H9 (cell line): ENCODE measurements at regions not wholly inside any gene's neighbourhood (a gene's known extent, or its start where the extent isn't known, plus 50 kb on each side); places are given as distances from the start of the nearest gene placed in this dataset.

ENCODE experiments used
- DNase-seq: peaks from one replicate; pipeline ENCODE4 v3.0.0-alpha.2; 2017
- H2AFZ ChIP-seq: one replicate; pipeline ENCODE4 v1.6.1; 2013; ENCODE audit warnings: mild to moderate bottlenecking, low read length, control low read depth, moderate library complexity
- H2AK5ac ChIP-seq: 2 replicates; pipeline ENCODE4 v1.6.1; 2013; ENCODE audit warnings: low read length, control low read depth, mixed read lengths; ENCODE audit not compliant: insufficient read length
- H2BK120ac ChIP-seq: one replicate; pipeline ENCODE4 v1.6.1; 2013; ENCODE audit warnings: low read depth, mild to moderate bottlenecking, low read length, control low read depth, inconsistent platforms; ENCODE audit not compliant: poor library complexity, severe bottlenecking
- H2BK12ac ChIP-seq: 2 replicates; pipeline ENCODE4 v1.6.1; 2013; ENCODE audit warnings: low read length, control low read depth, mixed read lengths, low read depth; ENCODE audit not compliant: insufficient read length
- H2BK15ac ChIP-seq: 2 replicates; pipeline ENCODE4 v1.6.1; 2013; ENCODE audit warnings: low read depth, low read length, control low read depth
- H2BK20ac ChIP-seq: one replicate; pipeline ENCODE4 v1.6.1; 2013; ENCODE audit warnings: low read depth, mild to moderate bottlenecking, low read length, control low read depth, inconsistent platforms; ENCODE audit not compliant: poor library complexity, severe bottlenecking
- H2BK5ac ChIP-seq: 2 replicates; pipeline ENCODE4 v1.6.1; 2013; ENCODE audit warnings: low read length, control low read depth, mixed read lengths; ENCODE audit not compliant: insufficient read length
- H3K14ac ChIP-seq: 2 replicates; pipeline ENCODE4 v1.6.1; 2013; ENCODE audit warnings: low read length, control low read depth; ENCODE audit not compliant: insufficient read depth
- H3K18ac ChIP-seq: 2 replicates; pipeline ENCODE4 v1.6.1; 2013; ENCODE audit warnings: low read depth, mild to moderate bottlenecking, mixed read lengths, low read length, control low read depth; ENCODE audit not compliant: insufficient read length
- H3K23ac ChIP-seq: 2 replicates; pipeline ENCODE4 v1.6.1; 2013; ENCODE audit warnings: low read length, control low read depth, mixed read lengths, low read depth; ENCODE audit not compliant: insufficient read length
- H3K23me2 ChIP-seq: 2 replicates; pipeline ENCODE4 v1.6.1; 2013; ENCODE audit warnings: low read depth, mild to moderate bottlenecking, mixed read lengths, low read length, control low read depth; ENCODE audit not compliant: insufficient read length, poor library complexity, severe bottlenecking
- H3K27ac ChIP-seq: 2 replicates; pipeline ENCODE4 v1.5.1; 2013; ENCODE audit warnings: low read length, control low read depth, mixed read lengths, low read depth; ENCODE audit not compliant: insufficient read length
- H3K27me3 ChIP-seq: 2 replicates; pipeline ENCODE4 v1.6.1; 2013; ENCODE audit warnings: low read length, control low read depth, inconsistent platforms; ENCODE audit not compliant: insufficient read depth
- H3K4ac ChIP-seq: 2 replicates; pipeline ENCODE4 v1.6.1; 2013; ENCODE audit warnings: low read depth, mild to moderate bottlenecking, control low read depth, inconsistent platforms, low read length, moderate library complexity
- H3K4me1 ChIP-seq: 2 replicates; pipeline ENCODE4 v1.6.1; 2013; ENCODE audit warnings: low read length, control low read depth, inconsistent platforms; ENCODE audit not compliant: insufficient read depth
- H3K4me2 ChIP-seq: 2 replicates; pipeline ENCODE4 v1.6.1; 2013; ENCODE audit warnings: low read length, control low read depth, mixed read lengths; ENCODE audit not compliant: insufficient read length, insufficient read depth
- H3K56ac ChIP-seq: 2 replicates; pipeline ENCODE4 v1.6.1; 2013; ENCODE audit warnings: low read depth, mild to moderate bottlenecking, mixed read lengths, low read length, control low read depth; ENCODE audit not compliant: insufficient read length
- H3K79me1 ChIP-seq: 2 replicates; pipeline ENCODE4 v1.6.1; 2013; ENCODE audit warnings: low read depth, mild to moderate bottlenecking, moderate library complexity, low read length, control low read depth, inconsistent platforms; ENCODE audit not compliant: insufficient read depth, poor library complexity, severe bottlenecking
- H3K79me2 ChIP-seq: 2 replicates; pipeline ENCODE4 v1.6.1; 2013; ENCODE audit warnings: low read length, control low read depth, inconsistent platforms; ENCODE audit not compliant: insufficient read depth
- H3K9ac ChIP-seq: 2 replicates; pipeline ENCODE4 v1.6.1; 2013; ENCODE audit warnings: low read length, control low read depth, mixed read lengths; ENCODE audit not compliant: insufficient read length; ENCODE audit errors: extremely low read depth
- H3K9me3 ChIP-seq: one replicate; pipeline ENCODE4 v1.6.1; 2013; ENCODE audit warnings: low read depth, low read length, inconsistent platforms; ENCODE audit not compliant: control insufficient read depth
- H3T11ph ChIP-seq: one replicate; pipeline ENCODE4 v1.6.1; 2013; ENCODE audit warnings: mild to moderate bottlenecking, low read length, control low read depth, inconsistent platforms
- H4K20me1 ChIP-seq: one replicate; pipeline ENCODE4 v1.6.1; 2013; ENCODE audit not compliant: control insufficient read depth, insufficient read length, insufficient read depth
- H4K5ac ChIP-seq: 2 replicates; pipeline ENCODE4 v1.6.1; 2013; ENCODE audit warnings: low read depth, mild to moderate bottlenecking, mixed read lengths, low read length, control low read depth; ENCODE audit not compliant: insufficient read length
- H4K8ac ChIP-seq: replicated peaks from 2 replicates; pipeline ENCODE4 v1.6.1; 2013; ENCODE audit warnings: low read length, control low read depth, mixed read lengths, low read depth; ENCODE audit not compliant: insufficient read length
- H4K91ac ChIP-seq: 2 replicates; pipeline ENCODE4 v1.6.1; 2013; ENCODE audit warnings: low read depth, mild to moderate bottlenecking, moderate library complexity, mixed read lengths, low read length, control low read depth; ENCODE audit not compliant: insufficient read length
- H3K27ac Mint-ChIP-seq, 3 experiments: 2 replicates in 2 of 3; 3 replicates in 1 of 3; pipeline ENCODE4 v1.8.0; 2020 to 2021; ENCODE audit warnings: mixed read lengths in 3 of 3, mild to moderate bottlenecking in 1 of 3, moderate library complexity in 1 of 3
- H3K27me3 Mint-ChIP-seq: 2 replicates; pipeline ENCODE4 v1.8.0; 2021; ENCODE audit warnings: low read depth, mild to moderate bottlenecking, moderate library complexity, mixed read lengths
- H3K36me3 Mint-ChIP-seq, 3 experiments: 2 replicates in 2 of 3; 3 replicates in 1 of 3; pipeline ENCODE4 v1.8.0; 2020 to 2021; ENCODE audit warnings: low read depth in 3 of 3, mixed read lengths in 3 of 3; ENCODE audit not compliant: insufficient read depth in 1 of 3
- H3K4me1 Mint-ChIP-seq, 2 experiments: 2 replicates each; pipeline ENCODE4 v1.8.0; 2020; ENCODE audit warnings: mixed read lengths in 2 of 2
- H3K4me3 Mint-ChIP-seq, 2 experiments: 2 replicates in 1 of 2; 3 replicates in 1 of 2; pipeline ENCODE4 v1.8.0; 2020 to 2021; ENCODE audit warnings: mild to moderate bottlenecking in 2 of 2, mixed read lengths in 2 of 2, moderate library complexity in 1 of 2
- H3K9me3 Mint-ChIP-seq, 2 experiments: 2 replicates in 1 of 2; 3 replicates in 1 of 2; pipeline ENCODE4 v1.8.0; 2020; ENCODE audit warnings: mild to moderate bottlenecking in 2 of 2, mixed read lengths in 2 of 2, moderate library complexity in 1 of 2
- CTCF ChIP-seq: fragments of 200-600 bp; sonication (generic); conservative IDR thresholded peaks from 3 replicates; pipeline ENCODE4 v1.8.0; 2021; ENCODE audit warnings: antibody characterized with exemption, mild to moderate bottlenecking
- WGBS: extraction: QIAGEN DNeasy Blood & Tissue Kit; methylation state at CpG from one replicate; pipeline ENCODE4 v1.1.7; 2013; ENCODE audit warnings: missing lambda C conversion rate, low lambda C conversion rate, mixed read lengths; ENCODE audit not compliant: insufficient read length; ENCODE audit errors: extremely low coverage; 5-methylcytosine and 5-hydroxymethylcytosine counted together

- Histone ChIP-seq H3K9me3 (no peaks in the 10 kb centered on the region), H4K91ac (no peak overlapping the region), H3K18ac (no peak overlapping the region), H2BK20ac (no peak overlapping the region), H3K56ac (no peak overlapping the region), H4K5ac (no peak overlapping the region), H3K23ac (no peak overlapping the region), H3K23me2 (no peaks in the 10 kb centered on the region), H2BK15ac (no peak overlapping the region), H2BK12ac (no peak overlapping the region), H4K20me1 (no peaks in the 10 kb centered on the region), H2AK5ac (no peak overlapping the region), H2BK120ac (no peak overlapping the region), H3T11ph (no peak overlapping the region), H3K14ac (no peak overlapping the region), H3K27me3 (no peaks in the 10 kb centered on the region), H3K4me2 (no peak overlapping the region), H2AFZ (no peak overlapping the region), H3K79me1 (no peaks in the 10 kb centered on the region), H3K4me1 (no peaks in the 10 kb centered on the region), H4K8ac (no peak overlapping the region), H3K4ac (no peak overlapping the region), H3K9ac (no peak overlapping the region), H3K27ac (no peak overlapping the region), H3K79me2 (no peaks in the 10 kb centered on the region), H2BK5ac (no peak overlapping the region)
- Mint-ChIP-seq H3K9me3 (no peaks in the 10 kb centered on the region; a peak in 1 of 5 replicates), H3K27ac (no peak overlapping the region), H3K36me3 (no peaks in the 10 kb centered on the region), H3K4me1 (no peaks in the 10 kb centered on the region), H3K27me3 (no peaks in the 10 kb centered on the region), H3K4me3 (no peak overlapping the region)
- TF ChIP-seq CTCF = no peak
- DNase-seq = no peak
- WGBS = no CpG with 5 or more reads among the region's 2 CpGs
Measured at GRCh38 chr2:192952245-192952644, 757.5 kb upstream of the TMEFF2 start.
